Kidney (tissue), 13 donors: ENCODE measurements at regions not wholly inside any gene's neighbourhood (a gene's known extent, or its start where the extent isn't known, plus 50 kb on each side); places are given as distances from the start of the nearest gene placed in this dataset.

Experiments
- DNase-seq, 5 donors: peaks; one replicate each; pipeline ENCODE4 v3.0.0-alpha.2; 2013 to 2020
- FAIRE-seq: peaks from 2 replicates; lab custom pipeline; 2012; peaks lifted over from hg19 to GRCh38; lab: Jason Lieb, UNC
- H3K27ac ChIP-seq, 2 donors: one replicate each; pipeline ENCODE4 v1.7.0; 2013; ENCODE audit warnings: low read depth in 2 of 2, low read length in 2 of 2, inconsistent platforms in 1 of 2
- H3K27me3 ChIP-seq: one replicate; pipeline ENCODE4 v1.7.1; 2013; ENCODE audit warnings: low read length, inconsistent platforms; ENCODE audit not compliant: control insufficient read depth, insufficient read depth
- H3K36me3 ChIP-seq, 3 donors: one replicate each; pipeline versions ENCODE4 v1.7.0 to v1.7.1; 2013; ENCODE audit warnings: low read length in 3 of 3, control low read depth in 1 of 3, inconsistent platforms in 1 of 3; ENCODE audit not compliant: insufficient read depth in 3 of 3, control insufficient read depth in 2 of 3
- H3K4me1 ChIP-seq, 3 donors: one replicate each; pipeline versions ENCODE4 v1.7.0 to v1.7.1; 2013; ENCODE audit warnings: low read length in 3 of 3, inconsistent platforms in 1 of 3, low read depth in 1 of 3; ENCODE audit not compliant: control insufficient read depth in 2 of 3, insufficient read depth in 2 of 3
- H3K4me3 ChIP-seq, 3 donors: one replicate each; pipeline versions ENCODE4 v1.7.0 to v1.8.1; 2013; ENCODE audit warnings: low read length in 3 of 3, control low read depth in 1 of 3, inconsistent platforms in 1 of 3
- H3K9ac ChIP-seq, 3 donors: one replicate each; pipeline versions ENCODE4 v1.7.0 to v1.7.1; 2013; ENCODE audit warnings: low read length in 3 of 3, control low read depth in 1 of 3, inconsistent platforms in 1 of 3
- H3K9me3 ChIP-seq, 3 donors: one replicate each; pipeline versions ENCODE4 v1.7.0 to v1.7.1; 2013; ENCODE audit warnings: low read length in 3 of 3, control low read depth in 1 of 3, inconsistent platforms in 1 of 3; ENCODE audit not compliant: control insufficient read depth in 2 of 3, insufficient read depth in 1 of 3
- intact Hi-C: fragments of 100-400 bp; cut with DNase I; formaldehyde crosslinking; loops from one replicate; pipeline ENCODE4 v1.11.1; 2022
- TF ChIP-seq, protein P1 (sequence below): IDR thresholded peaks from 3 replicates; pipeline ENCODE4 v1.5.1; 2012; ENCODE audit warnings: mild to moderate bottlenecking, moderate library complexity, borderline replicate concordance; ENCODE audit not compliant: insufficient read depth; ENCODE audit errors: extremely low read depth
- donor health status: control.
- donor health status: control.
- donor health status: control.
- donor health status: control.
- donor health status: control.
- donor health status: DM: yes; HTN: yes; CAD: no.
- donor health status: Normal renal cell carcinoma (clear cell type).

DNA sequence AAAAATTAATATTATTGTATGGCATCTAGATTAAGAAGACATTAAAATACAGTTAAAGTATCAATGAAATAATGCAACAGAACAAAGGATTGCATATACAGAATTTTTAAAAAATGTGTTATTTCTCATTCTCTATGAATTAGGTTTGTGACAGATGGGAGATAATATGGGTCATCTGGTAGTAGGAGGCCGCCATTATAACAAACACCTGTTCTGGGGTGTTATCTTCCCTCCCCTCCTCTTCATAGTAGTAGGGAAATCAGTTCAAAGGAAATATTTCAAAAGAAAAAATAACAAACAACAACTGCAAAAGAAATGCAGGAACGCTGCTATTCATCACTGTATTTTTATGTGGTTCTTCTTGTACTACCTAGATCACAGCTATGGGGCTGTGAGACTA is 187.0 kb upstream of the ATP2B1 start:
- intact Hi-C loops: no loop called here
- Histone ChIP-seq H3K27me3 (no peaks in the 10 kb centered on the region), H3K36me3 (no peaks in the 10 kb centered on the region), H3K4me3 (no peak overlapping the region), H3K4me1 (no peaks in the 10 kb centered on the region), H3K27ac (no peak overlapping the region), H3K9me3 (no peaks in the 10 kb centered on the region), H3K9ac (no peak overlapping the region)
- FAIRE-seq: no peak
- no peak for DNase-seq
- TF ChIP-seq, protein P1, sequence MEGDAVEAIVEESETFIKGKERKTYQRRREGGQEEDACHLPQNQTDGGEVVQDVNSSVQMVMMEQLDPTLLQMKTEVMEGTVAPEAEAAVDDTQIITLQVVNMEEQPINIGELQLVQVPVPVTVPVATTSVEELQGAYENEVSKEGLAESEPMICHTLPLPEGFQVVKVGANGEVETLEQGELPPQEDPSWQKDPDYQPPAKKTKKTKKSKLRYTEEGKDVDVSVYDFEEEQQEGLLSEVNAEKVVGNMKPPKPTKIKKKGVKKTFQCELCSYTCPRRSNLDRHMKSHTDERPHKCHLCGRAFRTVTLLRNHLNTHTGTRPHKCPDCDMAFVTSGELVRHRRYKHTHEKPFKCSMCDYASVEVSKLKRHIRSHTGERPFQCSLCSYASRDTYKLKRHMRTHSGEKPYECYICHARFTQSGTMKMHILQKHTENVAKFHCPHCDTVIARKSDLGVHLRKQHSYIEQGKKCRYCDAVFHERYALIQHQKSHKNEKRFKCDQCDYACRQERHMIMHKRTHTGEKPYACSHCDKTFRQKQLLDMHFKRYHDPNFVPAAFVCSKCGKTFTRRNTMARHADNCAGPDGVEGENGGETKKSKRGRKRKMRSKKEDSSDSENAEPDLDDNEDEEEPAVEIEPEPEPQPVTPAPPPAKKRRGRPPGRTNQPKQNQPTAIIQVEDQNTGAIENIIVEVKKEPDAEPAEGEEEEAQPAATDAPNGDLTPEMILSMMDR: no peak

DNA sequence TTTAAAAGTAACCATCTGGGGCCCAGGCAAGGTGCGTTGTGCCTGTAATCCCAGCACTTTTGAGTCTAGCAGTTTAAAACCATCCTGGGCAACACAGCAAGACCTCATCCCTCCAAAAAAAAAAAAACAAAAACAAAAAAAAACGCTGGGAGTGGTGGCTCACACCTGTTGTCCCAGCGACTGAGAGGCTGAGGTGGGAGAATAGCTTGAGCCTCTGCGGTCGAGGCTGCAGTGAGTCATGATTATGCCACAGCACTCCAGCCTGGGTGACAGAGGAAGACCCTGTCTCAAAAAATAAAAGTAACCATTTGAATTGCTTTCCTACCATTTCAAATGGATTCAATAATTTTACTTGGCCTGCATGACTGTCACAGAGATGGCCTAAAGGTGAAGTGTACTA is 186.5 kb upstream of the ATP2B1 start:
- TF ChIP-seq, protein P1: no peak
- DNase-seq (no peak), FAIRE-seq (no peak)
- H3K4me1 ChIP-seq: no peaks in the 10 kb centered on the region
- no peaks in the 10 kb centered on the region for H3K9me3 ChIP-seq
- H3K36me3 ChIP-seq: no peaks in the 10 kb centered on the region
- no peak overlapping the region for H3K27ac ChIP-seq
- intact Hi-C loops: no loop called here
- no peaks in the 10 kb centered on the region for H3K27me3 ChIP-seq
- no peak overlapping the region for H3K4me3 ChIP-seq
- no peak overlapping the region for H3K9ac ChIP-seq

DNA sequence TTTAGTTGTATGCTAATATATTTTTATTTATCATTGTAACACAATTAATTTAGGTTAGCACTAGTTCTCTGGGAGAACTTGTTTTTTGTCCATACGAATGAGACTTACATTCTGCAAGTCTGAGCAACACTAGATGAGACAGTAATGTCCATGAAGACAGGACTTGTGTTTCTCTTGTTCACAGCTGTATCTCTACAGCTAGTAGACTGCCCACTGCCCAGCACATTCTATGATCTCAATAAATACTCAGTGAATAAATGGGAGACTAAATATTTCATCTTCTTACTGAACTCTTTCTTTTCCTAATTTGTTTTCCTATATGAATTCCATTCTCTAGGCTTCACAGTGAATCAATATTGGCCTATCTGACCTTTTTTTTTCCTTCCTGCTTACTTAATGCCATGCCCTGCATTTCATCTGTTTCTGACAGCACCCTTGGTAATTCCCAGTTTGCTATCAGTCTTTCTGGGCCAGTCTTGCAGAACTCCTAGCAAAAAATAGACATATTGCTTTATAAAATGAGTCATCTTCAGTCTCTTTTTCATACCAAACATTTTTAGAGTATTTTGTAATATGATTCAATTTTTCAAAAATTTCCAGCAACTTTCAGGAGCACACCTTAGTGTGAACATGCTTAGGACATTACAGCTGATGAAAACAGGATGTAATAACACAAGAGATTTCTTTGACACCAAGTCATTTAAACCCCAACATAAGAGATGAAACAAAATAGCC is 185.5 kb upstream of the ATP2B1 start:
- no peak overlapping the region for H3K27ac ChIP-seq
- H3K4me3 ChIP-seq: no peak overlapping the region
- H3K9me3 ChIP-seq: no peaks in the 10 kb centered on the region
- H3K4me1 ChIP-seq: no peaks in the 10 kb centered on the region
- intact Hi-C loops: no loop called here
- TF ChIP-seq, protein P1: no peak
- DNase-seq (no peak), FAIRE-seq (no peak)
- no peak overlapping the region for H3K9ac ChIP-seq
- H3K36me3 ChIP-seq: no peaks in the 10 kb centered on the region
- H3K27me3 ChIP-seq: no peaks in the 10 kb centered on the region

- no peaks in the 10 kb centered on the region for H3K36me3 ChIP-seq
These were observed 183.8 kb upstream of the ATP2B1 start for GRCh38 chr12:89892436-89892835.

More at GRCh38 chr12:89892436-89892835, 183.8 kb upstream of the ATP2B1 start:
- H3K4me3 ChIP-seq: no peak overlapping the region
- intact Hi-C loops: no loop called here
- H3K9me3 ChIP-seq: no peaks in the 10 kb centered on the region
- no peak overlapping the region for H3K27ac ChIP-seq
- TF ChIP-seq, protein P1: no peak
- H3K9ac ChIP-seq: no peak overlapping the region
- no peaks in the 10 kb centered on the region for H3K4me1 ChIP-seq
- no peaks in the 10 kb centered on the region for H3K27me3 ChIP-seq
- DNase-seq (no peak), FAIRE-seq (no peak)
